ENCODE measurements at regions not wholly inside any gene's neighbourhood (a gene's known extent, or its start where the extent isn't known, plus 50 kb on each side); places are given as distances from the start of the nearest gene placed in this dataset.

- Histone ChIP-seq H3K27me3 (no peaks in the 10 kb centered on the region), H3K4me1 (peaks cover 0 to 13% (median 4%) of the 10 kb centered on the region in 4 donors), H3K36me3 (no peaks in the 10 kb centered on the region), H3K4me3 (no peak overlapping the region), H3K27ac (no peak overlapping the region), H3K9me3 (no peaks in the 10 kb centered on the region)
- TF ChIP-seq EP300 (IDR thresholded peaks at IDR 0.05) (no peak), CTCF (IDR thresholded peaks at IDR 0.05) (no peak), POLR2A (IDR thresholded peaks at IDR 0.05) (no peak)
- 82 to 85% methylated on average over 12 of the region's 12 CpGs for WGBS, 2 donors
- DNase-seq (ENCODE audit: low spot score in 2 of 2): no peak
Observed at GRCh38 chr17:43330876-43331639, 67.7 kb upstream of the ARL4D start.

- peaks cover 0 to 7% (median 3%) of the 10 kb centered on the region in 4 donors for H3K4me1 ChIP-seq
- H3K36me3 ChIP-seq: no peaks in the 10 kb centered on the region
- DNase-seq (ENCODE audit: low spot score in 2 of 2): no peak
- H3K27me3 ChIP-seq: no peaks in the 10 kb centered on the region
- 88 to 91% methylated on average over 6 of the region's 6 CpGs for WGBS, 2 donors
- no peak overlapping the region for H3K27ac ChIP-seq
- TF ChIP-seq POLR2A (IDR thresholded peaks at IDR 0.05) (no peak), EP300 (IDR thresholded peaks at IDR 0.05) (no peak), CTCF (IDR thresholded peaks at IDR 0.05) (no peak)
- no peaks in the 10 kb centered on the region for H3K9me3 ChIP-seq
- no peak overlapping the region for H3K4me3 ChIP-seq
Observed at GRCh38 chr17:43329183-43329582, 69.6 kb upstream of the ARL4D start.

- no peaks in the 10 kb centered on the region for H3K9me3 ChIP-seq
- no peak for DNase-seq (ENCODE audit: low spot score in 2 of 2)
- WGBS, 2 donors: 87 to 88% methylated on average over 3 of the region's 3 CpGs
- H3K27me3 ChIP-seq: no peaks in the 10 kb centered on the region
- TF ChIP-seq CTCF (IDR thresholded peaks at IDR 0.05): no peak
- TF ChIP-seq EP300 (IDR thresholded peaks at IDR 0.05): no peak
- TF ChIP-seq POLR2A (IDR thresholded peaks at IDR 0.05): no peak
- no peak overlapping the region for H3K27ac ChIP-seq
- no peaks in the 10 kb centered on the region for H3K36me3 ChIP-seq
- no peak overlapping the region for H3K4me3 ChIP-seq
- peaks cover 0 to 2% (median 0%) of the 10 kb centered on the region in 4 donors for H3K4me1 ChIP-seq
Observed at GRCh38 chr17:43328650-43329049, 70.1 kb upstream of the ARL4D start.

- H3K27me3 ChIP-seq: no peaks in the 10 kb centered on the region
- DNase-seq (ENCODE audit: low spot score in 2 of 2): no peak
- no peaks in the 10 kb centered on the region for H3K4me1 ChIP-seq
- 69 to 70% methylated on average over 9 of the region's 9 CpGs for WGBS, 2 donors
- TF ChIP-seq CTCF (IDR thresholded peaks at IDR 0.05): no peak
- no peak for TF ChIP-seq POLR2A (IDR thresholded peaks at IDR 0.05)
- TF ChIP-seq EP300 (IDR thresholded peaks at IDR 0.05): no peak
- no peaks in the 10 kb centered on the region for H3K36me3 ChIP-seq
- no peak overlapping the region for H3K4me3 ChIP-seq
- H3K9me3 ChIP-seq: no peaks in the 10 kb centered on the region
- no peak overlapping the region for H3K27ac ChIP-seq
Observed at GRCh38 chr17:43327834-43328420, 70.9 kb upstream of the ARL4D start.

- no peaks in the 10 kb centered on the region for H3K9me3 ChIP-seq
- no peak overlapping the region for H3K27ac ChIP-seq
Observed at GRCh38 chr17:43327421-43327820, 71.4 kb upstream of the ARL4D start.

More at GRCh38 chr17:43327421-43327820, 71.4 kb upstream of the ARL4D start:
- DNase-seq (ENCODE audit: low spot score in 2 of 2): no peak
- H3K36me3 ChIP-seq: no peaks in the 10 kb centered on the region
- no peak overlapping the region for H3K4me3 ChIP-seq
- WGBS, 2 donors: 65 to 72% methylated on average over 4 of the region's 4 CpGs
- no peaks in the 10 kb centered on the region for H3K27me3 ChIP-seq
- no peak for TF ChIP-seq EP300 (IDR thresholded peaks at IDR 0.05)
- no peak for TF ChIP-seq CTCF (IDR thresholded peaks at IDR 0.05)
- no peak for TF ChIP-seq POLR2A (IDR thresholded peaks at IDR 0.05)
- no peaks in the 10 kb centered on the region for H3K4me1 ChIP-seq

Measured in tibial nerve (tissue), 4 donors.